SU-DHL-6 (cell line): ENCODE measurements at regions not wholly inside any gene's neighbourhood (a gene's known extent, or its start where the extent isn't known, plus 50 kb on each side); places are given as distances from the start of the nearest gene placed in this dataset.

ENCODE experiments used
- H2AFZ ChIP-seq: fragments of 200-600 bp; sonication (generic); 2 replicates; pipeline ENCODE4 v1.6.1; 2014; ENCODE audit warnings: low read depth, mild to moderate bottlenecking, moderate library complexity, mixed read lengths, antibody characterized with exemption, low read length; ENCODE audit not compliant: severe bottlenecking
- H3F3A ChIP-seq: fragments of 200-600 bp; shearing (Covaris generic); 2 replicates; pipeline ENCODE4 v1.6.0; 2016; ENCODE audit warnings: antibody characterized with exemption, mild to moderate bottlenecking; ENCODE audit not compliant: insufficient read depth
- H3K27ac ChIP-seq: fragments of 200-600 bp; sonication (generic); 2 replicates; pipeline ENCODE4 v1.5.1; 2016; ENCODE audit warnings: low read depth, mild to moderate bottlenecking, low read length, moderate library complexity, mixed read lengths
- H3K27me3 ChIP-seq: fragments of 200-600 bp; sonication (generic), shearing (Covaris generic); 2 replicates; pipeline ENCODE4 v1.6.0; 2014; ENCODE audit warnings: mild to moderate bottlenecking, low read length
- H3K36me3 ChIP-seq: fragments of 200-600 bp; sonication (generic); 2 replicates; pipeline ENCODE4 v1.6.1; 2014; ENCODE audit warnings: mild to moderate bottlenecking, low read length, mixed read lengths
- H3K4me2 ChIP-seq: fragments of 300-600, 200-600 bp; shearing (Covaris generic), sonication (generic); 2 replicates; pipeline ENCODE4 v1.6.0; 2014; ENCODE audit warnings: low read length, low read depth, mild to moderate bottlenecking; ENCODE audit not compliant: poor library complexity, severe bottlenecking
- H3K4me3 ChIP-seq: fragments of 200-600 bp; sonication (generic); 2 replicates; pipeline ENCODE4 v1.5.1; 2014; ENCODE audit warnings: antibody characterized with exemption, low read length, mild to moderate bottlenecking, mixed read lengths; ENCODE audit not compliant: insufficient read depth, poor library complexity, severe bottlenecking
- H3K79me2 ChIP-seq: fragments of 200-600 bp; sonication (generic); 2 replicates; pipeline ENCODE4 v1.6.1; 2014; ENCODE audit warnings: mild to moderate bottlenecking, low read length, moderate library complexity; ENCODE audit not compliant: insufficient read depth
- H3K9ac ChIP-seq: fragments of 200-600 bp; sonication (generic); 2 replicates; pipeline ENCODE4 v1.7.0; 2014; ENCODE audit warnings: mild to moderate bottlenecking, low read length
- H3K9me2 ChIP-seq: fragments of 200-600 bp; sonication (generic); replicated peaks from 2 replicates; pipeline ENCODE4 v1.6.1; 2014; ENCODE audit warnings: low read length; ENCODE audit not compliant: insufficient read depth
- H3K9me3 ChIP-seq: fragments of 200-600 bp; sonication (generic); 2 replicates; pipeline ENCODE4 v1.6.1; 2014; ENCODE audit warnings: low read length, mixed read lengths; ENCODE audit not compliant: insufficient read depth
- H4K20me1 ChIP-seq: fragments of 200-600 bp; sonication (generic); 2 replicates; pipeline ENCODE4 v1.6.1; 2014; ENCODE audit warnings: low read depth, mild to moderate bottlenecking, antibody characterized with exemption, low read length, moderate library complexity, mixed read lengths
- CTCF ChIP-seq: fragments of 200-600 bp; sonication (generic); IDR thresholded peaks from one replicate; pipeline ENCODE4 v1.5.1; 2017; ENCODE audit warnings: antibody characterized with exemption, mild to moderate bottlenecking, low read length, moderate library complexity; ENCODE audit not compliant: insufficient read depth, poor library complexity, severe bottlenecking
- EZH2phosphoT487 ChIP-seq: fragments of 200-600 bp; sonication (generic), shearing (Covaris generic); conservative IDR thresholded peaks from 2 replicates; pipeline ENCODE4 v1.6.1; 2018; ENCODE audit warnings: mild to moderate bottlenecking, antibody characterized with exemption, low read length, moderate library complexity, mixed read lengths

GRCh38 chr13:105952233-105952972 lies 583.1 kb downstream of the EFNB2 start:
- H3K27me3 ChIP-seq = no peaks in the 10 kb centered on the region
- no peak overlapping the region for H3K9ac ChIP-seq
- TF ChIP-seq EZH2phosphoT487 (no peak), CTCF (no peak)
- H3K79me2 ChIP-seq = no peaks in the 10 kb centered on the region
- no peak overlapping the region for H3K4me3 ChIP-seq
- H4K20me1 ChIP-seq = no peaks in the 10 kb centered on the region
- H3K4me2 ChIP-seq = no peak overlapping the region
- no peaks in the 10 kb centered on the region for H3K36me3 ChIP-seq
- no peak overlapping the region for H3K27ac ChIP-seq
- no peak overlapping the region for H2AFZ ChIP-seq
- H3K9me3 ChIP-seq = no peaks in the 10 kb centered on the region
- no peaks in the 10 kb centered on the region for H3K9me2 ChIP-seq
- no peaks in the 10 kb centered on the region for H3F3A ChIP-seq

GRCh38 chr13:105948143-105948542 lies 587.3 kb downstream of the EFNB2 start:
- no peaks in the 10 kb centered on the region for H3K9me2 ChIP-seq
- H3F3A ChIP-seq = no peaks in the 10 kb centered on the region
- no peaks in the 10 kb centered on the region for H3K36me3 ChIP-seq
- TF ChIP-seq EZH2phosphoT487 = no peak
- TF ChIP-seq CTCF = no peak
- no peak overlapping the region for H3K9ac ChIP-seq
- no peak overlapping the region for H3K27ac ChIP-seq
- H3K9me3 ChIP-seq = no peaks in the 10 kb centered on the region
- H2AFZ ChIP-seq = no peak overlapping the region
- no peaks in the 10 kb centered on the region for H3K79me2 ChIP-seq
- no peaks in the 10 kb centered on the region for H4K20me1 ChIP-seq
- H3K4me3 ChIP-seq = no peak overlapping the region
- H3K4me2 ChIP-seq = no peak overlapping the region
- no peaks in the 10 kb centered on the region for H3K27me3 ChIP-seq

GRCh38 chr13:105940882-105941281 lies 594.6 kb downstream of the EFNB2 start:
- H3K9me2 ChIP-seq = no peaks in the 10 kb centered on the region
- H4K20me1 ChIP-seq = no peaks in the 10 kb centered on the region
- H3K9ac ChIP-seq = no peak overlapping the region
- H3K79me2 ChIP-seq = no peaks in the 10 kb centered on the region
- H2AFZ ChIP-seq = no peak overlapping the region
- TF ChIP-seq EZH2phosphoT487 = no peak
- no peak for TF ChIP-seq CTCF
- no peaks in the 10 kb centered on the region for H3K36me3 ChIP-seq
- H3K4me2 ChIP-seq = no peak overlapping the region
- no peaks in the 10 kb centered on the region for H3K27me3 ChIP-seq
- no peaks in the 10 kb centered on the region for H3F3A ChIP-seq
- no peak overlapping the region for H3K27ac ChIP-seq
- H3K9me3 ChIP-seq = 0 out of 2 replicates have a peak, but pooled peaks cover 3% of the 10 kb centered on the region
- no peak overlapping the region for H3K4me3 ChIP-seq
